Adrenal gland (tissue), 9 donors: ENCODE measurements at regions not wholly inside any gene's neighbourhood (a gene's known extent, or its start where the extent isn't known, plus 50 kb on each side); places are given as distances from the start of the nearest gene placed in this dataset.

Source experiments
- DNase-seq, 7 donors: peaks; one replicate each; pipeline ENCODE4 v3.0.0-alpha.2; 2019 to 2020
- H3K27ac ChIP-seq, 5 donors: fragments of 200-600 bp; sonication (generic) in 4 of 5; 1 replicate in 3 of 5; 2 replicates in 2 of 5; pipeline versions ENCODE4 v1.5.1 to v1.8.0; 2016 to 2020; ENCODE audit warnings: mild to moderate bottlenecking in 1 of 5
- H3K27me3 ChIP-seq: fragments of 200-600 bp; 2 replicates; pipeline ENCODE4 v1.8.0; 2021
- H3K36me3 ChIP-seq, 2 donors: fragments of 200-600 bp; replicated peaks in 1 of 2; 1 replicate in 1 of 2; 2 replicates in 1 of 2; pipeline versions ENCODE4 v1.5.1 to v1.8.0; 2018 to 2022
- H3K4me1 ChIP-seq, 2 donors: fragments of 200-600 bp; replicated peaks in 1 of 2; 1 replicate in 1 of 2; 2 replicates in 1 of 2; pipeline versions ENCODE4 v1.5.1 to v1.8.0; 2018 to 2021
- H3K4me3 ChIP-seq, 4 donors: fragments of 200-600 bp; sonication (generic) in 3 of 4; one replicate each; pipeline ENCODE4 v1.5.1; 2016 to 2018
- H3K9me3 ChIP-seq, 3 donors: fragments of 200-600 bp; sonication (generic) in 1 of 3; replicated peaks in 1 of 3; 1 replicate in 2 of 3; 2 replicates in 1 of 3; pipeline versions ENCODE4 v1.5.1 to v1.8.0; 2016 to 2021
- POLR2A ChIP-seq, 2 donors: fragments of 450-650 bp; IDR thresholded peaks; one replicate each; pipeline ENCODE4 v1.6.1; 2017; ENCODE audit warnings: antibody characterized with exemption in 2 of 2, mild to moderate bottlenecking in 2 of 2, moderate library complexity in 1 of 2
- WGBS, 4 donors: extraction: QIAGEN DNeasy Blood & Tissue Kit in 2 of 4; methylation state at CpG; one replicate each; pipeline versions ENCODE4 v1.1.5 to v1.1.7; 2013 to 2017; 5-methylcytosine and 5-hydroxymethylcytosine counted together
- intact Hi-C, 2 donors: fragments of 100-400 bp; cut with DNase I; formaldehyde crosslinking; loops; one replicate each; pipeline versions ENCODE4 v1.14.1 to v1.15.0; 2022 to 2023
- TF ChIP-seq, protein P1 (sequence below), 6 experiments: fragments of 450-650 bp in 4 of 6; fragments of 200-600 bp in 2 of 6; sonication (generic) in 1 of 6; IDR thresholded peaks; 1 replicate in 5 of 6; 2 replicates in 1 of 6; pipeline versions ENCODE4 v1.5.1 to v1.8.0; 2016 to 2021; ENCODE audit warnings: antibody characterized with exemption in 6 of 6, mild to moderate bottlenecking in 2 of 6, moderate library complexity in 1 of 6
- donor health status: healthy with polysubstance abuse.
- donor health status: Bipolar disorder and iron deficiency.
- donor health status: DM: yes; HTN: yes; CAD: no.
- donor health status: DM: no; HTN: no; CAD: no.
- donor health status: DM: no; HTN: no; CAD: no.

DNA sequence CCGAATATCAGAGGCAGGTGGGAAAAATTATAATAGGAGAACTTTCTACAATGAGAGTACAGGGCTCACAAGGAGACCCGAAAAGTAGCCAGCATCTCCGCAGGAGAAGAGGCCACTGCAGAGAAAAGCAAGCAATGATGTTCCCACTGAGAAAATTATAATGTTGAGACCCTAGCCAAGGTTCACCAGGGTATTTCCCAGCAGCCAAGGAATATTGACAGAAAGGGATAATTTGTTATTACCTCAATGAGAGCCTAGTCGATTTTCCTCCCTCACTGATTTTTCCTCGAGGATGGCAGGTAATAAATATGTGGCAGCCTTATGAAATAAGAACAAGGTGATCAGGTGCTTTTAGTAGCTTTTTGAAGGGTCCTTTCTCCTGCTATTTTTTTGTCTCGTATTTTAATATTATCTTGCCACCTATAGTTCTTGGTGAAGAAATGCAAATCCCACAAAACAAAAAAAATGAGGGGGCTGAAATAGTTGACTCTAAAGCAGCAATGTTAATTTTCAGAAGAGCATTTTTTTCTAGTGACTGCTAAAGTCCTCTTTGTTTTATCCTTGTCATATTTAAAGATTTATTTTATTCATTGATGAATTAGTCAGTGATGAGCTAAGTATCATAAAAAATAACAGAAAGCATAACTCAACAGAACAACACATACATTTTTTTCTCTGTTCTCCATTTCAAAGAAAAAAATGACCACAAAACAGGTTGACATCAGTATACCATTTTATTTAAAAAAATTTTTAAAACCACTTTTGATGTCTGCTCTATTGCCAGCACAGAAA lies 215.4 kb downstream of the KCNE4 start:
- H3K36me3 ChIP-seq, result no peaks in the 10 kb centered on the region
- intact Hi-C loops, result no loop called here
- no peak overlapping the region for H3K4me3 ChIP-seq
- no peak overlapping the region for H3K27ac ChIP-seq
- H3K27me3 ChIP-seq, result no peaks in the 10 kb centered on the region
- 70 to 87% (median 74%) methylated on average over 6 of the region's 6 CpGs for WGBS, 4 donors
- DNase-seq, result no peak
- TF ChIP-seq, protein P1, sequence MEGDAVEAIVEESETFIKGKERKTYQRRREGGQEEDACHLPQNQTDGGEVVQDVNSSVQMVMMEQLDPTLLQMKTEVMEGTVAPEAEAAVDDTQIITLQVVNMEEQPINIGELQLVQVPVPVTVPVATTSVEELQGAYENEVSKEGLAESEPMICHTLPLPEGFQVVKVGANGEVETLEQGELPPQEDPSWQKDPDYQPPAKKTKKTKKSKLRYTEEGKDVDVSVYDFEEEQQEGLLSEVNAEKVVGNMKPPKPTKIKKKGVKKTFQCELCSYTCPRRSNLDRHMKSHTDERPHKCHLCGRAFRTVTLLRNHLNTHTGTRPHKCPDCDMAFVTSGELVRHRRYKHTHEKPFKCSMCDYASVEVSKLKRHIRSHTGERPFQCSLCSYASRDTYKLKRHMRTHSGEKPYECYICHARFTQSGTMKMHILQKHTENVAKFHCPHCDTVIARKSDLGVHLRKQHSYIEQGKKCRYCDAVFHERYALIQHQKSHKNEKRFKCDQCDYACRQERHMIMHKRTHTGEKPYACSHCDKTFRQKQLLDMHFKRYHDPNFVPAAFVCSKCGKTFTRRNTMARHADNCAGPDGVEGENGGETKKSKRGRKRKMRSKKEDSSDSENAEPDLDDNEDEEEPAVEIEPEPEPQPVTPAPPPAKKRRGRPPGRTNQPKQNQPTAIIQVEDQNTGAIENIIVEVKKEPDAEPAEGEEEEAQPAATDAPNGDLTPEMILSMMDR (IDR thresholded peaks at IDR 0.05), result no peak
- TF ChIP-seq POLR2A (IDR thresholded peaks at IDR 0.05), result no peak
- no peaks in the 10 kb centered on the region for H3K9me3 ChIP-seq
- H3K4me1 ChIP-seq, result no peaks in the 10 kb centered on the region

GRCh38 chr2:223269386-223269785 lies 217.4 kb downstream of the KCNE4 start:
- intact Hi-C loops, result no loop called here
- H3K27ac ChIP-seq, result no peak overlapping the region
- no peaks in the 10 kb centered on the region for H3K4me1 ChIP-seq
- 72 to 91% (median 80%) methylated on average over 1 of the region's 1 CpG for WGBS, 4 donors
- no peak for DNase-seq
- no peaks in the 10 kb centered on the region for H3K27me3 ChIP-seq
- TF ChIP-seq, protein P1 (IDR thresholded peaks at IDR 0.05), result no peak
- no peak for TF ChIP-seq POLR2A (IDR thresholded peaks at IDR 0.05)
- no peaks in the 10 kb centered on the region for H3K9me3 ChIP-seq
- no peak overlapping the region for H3K4me3 ChIP-seq
- no peaks in the 10 kb centered on the region for H3K36me3 ChIP-seq

DNA sequence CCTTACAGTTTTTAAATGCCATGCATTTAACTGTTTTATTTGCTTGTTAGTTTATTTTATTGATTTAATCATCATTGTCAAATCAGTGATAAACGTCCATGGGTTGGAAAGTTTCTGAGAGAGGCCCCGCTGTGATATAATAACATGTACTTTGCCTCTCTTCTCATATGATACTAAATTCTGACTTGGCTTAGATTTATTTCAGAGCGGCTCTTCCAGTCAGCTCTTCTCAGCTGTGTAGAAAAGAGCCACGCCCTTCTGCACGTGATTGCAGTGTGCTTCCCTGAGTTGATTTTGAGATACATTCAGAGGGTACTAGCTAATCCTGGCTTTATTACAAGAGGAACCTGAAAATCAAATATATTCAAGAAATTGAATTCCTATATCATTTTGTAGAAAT lies 218.6 kb downstream of the KCNE4 start:
- TF ChIP-seq, protein P1 (IDR thresholded peaks at IDR 0.05), result no peak
- no peak for TF ChIP-seq POLR2A (IDR thresholded peaks at IDR 0.05)
- Histone ChIP-seq H3K27ac (no peak overlapping the region), H3K36me3 (no peaks in the 10 kb centered on the region), H3K27me3 (no peaks in the 10 kb centered on the region), H3K9me3 (no peaks in the 10 kb centered on the region), H3K4me3 (no peak overlapping the region), H3K4me1 (no peaks in the 10 kb centered on the region)
- intact Hi-C loops, result no loop called here
- no peak for DNase-seq
- 75 to 90% (median 82%) methylated on average over 5 of the region's 5 CpGs for WGBS, 4 donors

DNA sequence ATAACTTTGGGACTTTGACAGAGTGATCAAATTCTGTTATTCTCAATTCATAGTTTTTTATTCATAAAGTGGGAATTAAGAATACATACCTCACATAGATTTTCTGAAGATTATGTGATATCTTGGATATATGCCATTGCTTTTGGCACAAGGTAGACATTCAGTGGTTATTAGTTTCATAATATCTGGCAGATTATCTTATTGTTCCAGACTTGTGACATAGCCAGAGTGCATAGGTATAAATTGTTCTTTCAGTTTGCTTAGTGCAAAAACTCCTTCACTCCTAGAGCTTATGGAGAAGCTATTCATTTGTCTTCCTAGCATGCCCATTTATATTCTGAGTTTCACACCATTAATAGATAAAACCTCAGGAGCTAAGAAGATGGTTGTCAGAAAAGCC lies 222.0 kb downstream of the KCNE4 start:
- Histone ChIP-seq H3K4me1 (no peaks in the 10 kb centered on the region), H3K4me3 (no peak overlapping the region), H3K27me3 (no peaks in the 10 kb centered on the region), H3K9me3 (no peaks in the 10 kb centered on the region), H3K36me3 (no peaks in the 10 kb centered on the region), H3K27ac (no peak overlapping the region)
- intact Hi-C loops, result no loop called here
- no peak for DNase-seq
- TF ChIP-seq, protein P1 (IDR thresholded peaks at IDR 0.05), result no peak
- TF ChIP-seq POLR2A (IDR thresholded peaks at IDR 0.05), result no peak
